ENCODE measurements at regions not wholly inside any gene's neighbourhood (a gene's known extent, or its start where the extent isn't known, plus 50 kb on each side); places are given as distances from the start of the nearest gene placed in this dataset.

GRCh38 chr18:39434223-39434920 is 1868.8 kb upstream of the CELF4 start:
- DNase-seq (ENCODE audit: low read depth in 4 of 4, low spot score in 3 of 4), result no peak

- no peak for DNase-seq (ENCODE audit: low read depth in 4 of 4, low spot score in 3 of 4)
Observed at GRCh38 chr18:39425172-39425850, 1859.7 kb upstream of the CELF4 start.

GRCh38 chr18:39424261-39424660 is 1858.7 kb upstream of the CELF4 start:
- DNase-seq (ENCODE audit: low read depth in 4 of 4, low spot score in 3 of 4), result no peak

- DNase-seq (ENCODE audit: low read depth in 4 of 4, low spot score in 3 of 4), result no peak
Observed at GRCh38 chr18:39421276-39421675, 1855.7 kb upstream of the CELF4 start.

GRCh38 chr18:39419315-39419714 is 1853.7 kb upstream of the CELF4 start:
- no peak for DNase-seq (ENCODE audit: low read depth in 4 of 4, low spot score in 3 of 4)

GRCh38 chr18:39415471-39415870 is 1849.9 kb upstream of the CELF4 start:
- no peak for DNase-seq (ENCODE audit: low read depth in 4 of 4, low spot score in 3 of 4)

GRCh38 chr18:39414009-39414700 is 1848.6 kb upstream of the CELF4 start:
- DNase-seq (ENCODE audit: low read depth in 4 of 4, low spot score in 3 of 4), result no peak

GRCh38 chr18:39406941-39407340 is 1841.3 kb upstream of the CELF4 start:
- DNase-seq (ENCODE audit: low read depth in 4 of 4, low spot score in 3 of 4), result no peak

- DNase-seq (ENCODE audit: low read depth in 4 of 4, low spot score in 3 of 4), result no peak
Observed at GRCh38 chr18:39403121-39403520, 1837.5 kb upstream of the CELF4 start.

GRCh38 chr18:39399662-39400061 is 1834.1 kb upstream of the CELF4 start:
- DNase-seq (ENCODE audit: low read depth in 4 of 4, low spot score in 3 of 4), result no peak

GRCh38 chr18:39396168-39396567 is 1830.6 kb upstream of the CELF4 start:
- DNase-seq (ENCODE audit: low read depth in 4 of 4, low spot score in 3 of 4), result no peak

- no peak for DNase-seq (ENCODE audit: low read depth in 4 of 4, low spot score in 3 of 4)
Observed at GRCh38 chr18:39389800-39390379, 1824.3 kb upstream of the CELF4 start.

GRCh38 chr18:39380866-39381265 is 1815.3 kb upstream of the CELF4 start:
- DNase-seq (ENCODE audit: low read depth in 4 of 4, low spot score in 3 of 4), result no peak

GRCh38 chr18:39380186-39380725 is 1814.7 kb upstream of the CELF4 start:
- no peak for DNase-seq (ENCODE audit: low read depth in 4 of 4, low spot score in 3 of 4)

- no peak for DNase-seq (ENCODE audit: low read depth in 4 of 4, low spot score in 3 of 4)
Observed at GRCh38 chr18:39375066-39375465, 1809.5 kb upstream of the CELF4 start.

- no peak for DNase-seq (ENCODE audit: low read depth in 4 of 4, low spot score in 3 of 4)
Observed at GRCh38 chr18:39371996-39372395, 1806.4 kb upstream of the CELF4 start.

- DNase-seq (ENCODE audit: low read depth in 4 of 4, low spot score in 3 of 4), result no peak
Observed at GRCh38 chr18:39366656-39367055, 1801.1 kb upstream of the CELF4 start.

- DNase-seq (ENCODE audit: low read depth in 4 of 4, low spot score in 3 of 4), result no peak
Observed at GRCh38 chr18:39365836-39366485, 1800.4 kb upstream of the CELF4 start.

GRCh38 chr18:39360072-39360471 is 1794.5 kb upstream of the CELF4 start:
- DNase-seq (ENCODE audit: low read depth in 4 of 4, low spot score in 3 of 4), result no peak

GRCh38 chr18:39359636-39360035 is 1794.0 kb upstream of the CELF4 start:
- no peak for DNase-seq (ENCODE audit: low read depth in 4 of 4, low spot score in 3 of 4)

GRCh38 chr18:39350945-39351344 is 1785.3 kb upstream of the CELF4 start:
- DNase-seq (ENCODE audit: low read depth in 4 of 4, low spot score in 3 of 4), result no peak

Measured in right renal pelvis (tissue), 4 donors.